Activated CD4-positive, alpha-beta T cell treated with anti-CD3 and anti-CD28 coated beads, Interleukin-2, Interleukin-6, amounts not matched to agents 100 ng/mL and 50 ng/mL, durations not matched to agents 16 hours and 8 hours (primary cell): ENCODE measurements at regions not wholly inside any gene's neighbourhood (a gene's known extent, or its start where the extent isn't known, plus 50 kb on each side); places are given as distances from the start of the nearest gene placed in this dataset.

ENCODE experiments used
- DNase-seq: peaks from one replicate; pipeline ENCODE4 v3.0.0-alpha.2; 2020

- no peak for DNase-seq
Observed at GRCh38 chr9:7287986-7288385, 511.6 kb downstream of the DMAC1 start.

- no peak for DNase-seq
Observed at GRCh38 chr9:7287065-7287464, 512.5 kb downstream of the DMAC1 start.

- DNase-seq: no peak
Observed at GRCh38 chr9:7286101-7286500, 513.5 kb downstream of the DMAC1 start.

GRCh38 chr9:7285199-7285598 lies 514.4 kb downstream of the DMAC1 start:
- DNase-seq: no peak

GRCh38 chr9:7284517-7284916 lies 515.1 kb downstream of the DMAC1 start:
- no peak for DNase-seq

GRCh38 chr9:7284117-7284516 lies 515.5 kb downstream of the DMAC1 start:
- DNase-seq: no peak

- no peak for DNase-seq
Observed at GRCh38 chr9:7273575-7273974, 515.8 kb downstream of the KDM4C start.

- no peak for DNase-seq
Observed at GRCh38 chr9:7266911-7267595, 509.3 kb downstream of the KDM4C start.

GRCh38 chr9:7265181-7265580 lies 507.4 kb downstream of the KDM4C start:
- no peak for DNase-seq

GRCh38 chr9:7259544-7260241 lies 501.9 kb downstream of the KDM4C start:
- no peak for DNase-seq

- no peak for DNase-seq
Observed at GRCh38 chr9:7258688-7259396, 501.1 kb downstream of the KDM4C start.

GRCh38 chr9:7246917-7247522 lies 489.2 kb downstream of the KDM4C start:
- DNase-seq: no peak

GRCh38 chr9:7245976-7246580 lies 488.3 kb downstream of the KDM4C start:
- no peak for DNase-seq

GRCh38 chr9:7243838-7244237 lies 486.1 kb downstream of the KDM4C start:
- no peak for DNase-seq

GRCh38 chr9:7242126-7242525 lies 484.4 kb downstream of the KDM4C start:
- DNase-seq: no peak

- DNase-seq: no peak
Observed at GRCh38 chr9:7241694-7242093, 483.9 kb downstream of the KDM4C start.

- DNase-seq: no peak
Observed at GRCh38 chr9:7240569-7241311, 483.0 kb downstream of the KDM4C start.

- no peak for DNase-seq
Observed at GRCh38 chr9:7239708-7240107, 481.9 kb downstream of the KDM4C start.

GRCh38 chr9:7238247-7238637 lies 480.5 kb downstream of the KDM4C start:
- no peak for DNase-seq

- DNase-seq: no peak
Observed at GRCh38 chr9:7237473-7238246, 479.9 kb downstream of the KDM4C start.

GRCh38 chr9:7236186-7236585 lies 478.4 kb downstream of the KDM4C start:
- no peak for DNase-seq

GRCh38 chr9:7234144-7234543 lies 476.4 kb downstream of the KDM4C start:
- peak; percentile 62 for DNase-seq
